SK-N-SH (cell line): ENCODE measurements at regions not wholly inside any gene's neighbourhood (a gene's known extent, or its start where the extent isn't known, plus 50 kb on each side); places are given as distances from the start of the nearest gene placed in this dataset.

Source experiments
- CTCF ChIA-PET: fragments of 300-600, 350-600 bp; formaldehyde crosslinking; extraction: SDS; loops from one replicate; lab custom pipeline; 2021; lab: Yijun Ruan, JAX
- POLR2A ChIA-PET: fragments of 350-600 bp; sonication (Branson Sonifier 250); formaldehyde crosslinking; extraction: SDS; loops from one replicate; lab custom pipeline; 2020; ENCODE audit warnings: antibody characterized with exemption, inconsistent platforms; lab: Yijun Ruan, JAX
- DNase-seq: peaks from one replicate; pipeline ENCODE4 v3.0.0; 2012
- H2AFZ ChIP-seq: fragments of 200-600 bp; sonication (generic); 2 replicates; pipeline ENCODE4 v1.8.1; 2016; ENCODE audit warnings: antibody characterized with exemption, mild to moderate bottlenecking, low read depth
- H3F3A ChIP-seq: fragments of 200-600 bp; sonication (generic); replicated peaks from 2 replicates; pipeline ENCODE3; 2016; ENCODE audit warnings: antibody characterized with exemption, mild to moderate bottlenecking; ENCODE audit not compliant: insufficient read depth
- H3K27ac ChIP-seq, 2 experiments: fragments of 200-500 bp in 1 of 2; fragments of 200-600 bp in 1 of 2; sonication (Bioruptor generic) in 1 of 2; sonication (generic), shearing (Covaris generic) in 1 of 2; 2 replicates each; pipeline versions ENCODE4 v1.5.1 to v1.6.1; 2014 to 2016; ENCODE audit warnings: low read depth in 2 of 2, inconsistent platforms in 1 of 2, low read length in 1 of 2, mild to moderate bottlenecking in 1 of 2, mixed read lengths in 1 of 2
- H3K27me3 ChIP-seq: fragments of 200-600 bp; sonication (generic), shearing (Covaris generic); 2 replicates; pipeline ENCODE4 v1.6.1; 2016; ENCODE audit warnings: mixed run types; ENCODE audit not compliant: insufficient read depth
- H3K36me3 ChIP-seq, 2 experiments: fragments of 200-500 bp in 1 of 2; fragments of 200-600 bp in 1 of 2; sonication (Bioruptor generic) in 1 of 2; sonication (generic) in 1 of 2; replicated peaks in 1 of 2; 2 replicates each; pipeline versions ENCODE3 to v1.5.1; 2014 to 2016; ENCODE audit warnings: low read length in 1 of 2, mild to moderate bottlenecking in 1 of 2; ENCODE audit not compliant: insufficient read depth in 2 of 2, control insufficient read depth in 1 of 2
- H3K4me1 ChIP-seq, 2 experiments: fragments of 200-500 bp in 1 of 2; fragments of 200-600 bp in 1 of 2; sonication (Bioruptor generic) in 1 of 2; sonication (generic), shearing (Covaris generic) in 1 of 2; 2 replicates each; pipeline versions ENCODE4 v1.5.1 to v1.6.1; 2014 to 2016; ENCODE audit warnings: low read depth in 1 of 2, low read length in 1 of 2, mixed run types in 1 of 2; ENCODE audit not compliant: insufficient read depth in 2 of 2, control insufficient read depth in 1 of 2
- H3K4me2 ChIP-seq: fragments of 200-600 bp; sonication (generic), shearing (Covaris generic); 2 replicates; pipeline ENCODE4 v1.6.1; 2017; ENCODE audit warnings: mixed run types
- H3K4me3 ChIP-seq, 2 experiments: fragments of 200-500 bp in 1 of 2; fragments of 200-600 bp in 1 of 2; sonication (Bioruptor generic) in 1 of 2; sonication (generic), shearing (Covaris generic) in 1 of 2; 2 replicates each; pipeline versions ENCODE4 v1.5.1 to v1.8.1; 2014 to 2016; ENCODE audit warnings: low read depth in 2 of 2, inconsistent platforms in 1 of 2, low read length in 1 of 2, mild to moderate bottlenecking in 1 of 2, mixed read lengths in 1 of 2, moderate library complexity in 1 of 2
- H3K79me2 ChIP-seq: fragments of 200-600 bp; sonication (generic); 2 replicates; pipeline ENCODE4 v1.8.1; 2017; ENCODE audit warnings: mild to moderate bottlenecking; ENCODE audit not compliant: insufficient read depth
- H3K9ac ChIP-seq: fragments of 200-600 bp; sonication (generic); 2 replicates; pipeline ENCODE4 v1.6.1; 2017; ENCODE audit warnings: mixed run types
- H3K9me2 ChIP-seq: fragments of 200-600 bp; sonication (generic); 2 replicates; pipeline ENCODE4 v1.6.1; 2017; ENCODE audit warnings: mixed run types
- H3K9me3 ChIP-seq: fragments of 200-600 bp; sonication (generic); 2 replicates; pipeline ENCODE4 v1.6.1; 2017; ENCODE audit warnings: mixed run types, mild to moderate bottlenecking, moderate library complexity
- H4K20me1 ChIP-seq: fragments of 200-600 bp; sonication (generic); 2 replicates; pipeline ENCODE4 v1.6.1; 2017; ENCODE audit warnings: mild to moderate bottlenecking, mixed run types; ENCODE audit not compliant: insufficient read depth
- CHD2 ChIP-seq: fragments of 150-350 bp; IDR thresholded peaks from 2 replicates; pipeline ENCODE4 v1.6.1; 2018; ENCODE audit warnings: low read length; ENCODE audit not compliant: partially characterized antibody
- CTCF ChIP-seq: fragments of 200-600 bp; sonication (generic); IDR thresholded peaks from 2 replicates; pipeline ENCODE4 v1.6.1; 2017; ENCODE audit warnings: antibody characterized with exemption, mild to moderate bottlenecking, moderate library complexity
- ELF1 ChIP-seq: IDR thresholded peaks from 2 replicates; pipeline ENCODE4 v1.4.0; 2012
- EP300 ChIP-seq, 2 experiments: IDR thresholded peaks; 2 replicates each; pipeline versions ENCODE4 v1.4.0 to v1.6.1; 2012; ENCODE audit warnings: borderline replicate concordance in 1 of 2, low read depth in 1 of 2, low read length in 1 of 2
- FOSL2 ChIP-seq: IDR thresholded peaks from 2 replicates; pipeline ENCODE4 v1.4.0; 2012; ENCODE audit warnings: low read depth, mild to moderate bottlenecking, moderate library complexity, borderline replicate concordance
- IRF3 ChIP-seq: fragments of 150-350 bp; IDR thresholded peaks from 2 replicates; pipeline ENCODE4 v1.6.1; 2016; ENCODE audit warnings: mild to moderate bottlenecking, low read depth, low read length
- MXI1 ChIP-seq: IDR thresholded peaks from 2 replicates; pipeline ENCODE4 v1.6.1; 2012; ENCODE audit warnings: mild to moderate bottlenecking, low read depth, low read length, improper control_type of control experiment
- NFIC ChIP-seq: IDR thresholded peaks from 2 replicates; pipeline ENCODE4 v1.4.0; 2012; ENCODE audit warnings: borderline replicate concordance
- NRF1 ChIP-seq: IDR thresholded peaks from 2 replicates; pipeline ENCODE4 v1.6.1; 2012; ENCODE audit warnings: low read depth, mild to moderate bottlenecking, low read length
- RCOR1 ChIP-seq: fragments of 150-350 bp; IDR thresholded peaks from 2 replicates; pipeline ENCODE4 v1.6.1; 2017; ENCODE audit warnings: antibody characterized with exemption, low read length
- SIN3A ChIP-seq: IDR thresholded peaks from 2 replicates; pipeline ENCODE4 v1.6.1; 2012; ENCODE audit warnings: low read depth, mild to moderate bottlenecking, low read length, moderate library complexity, borderline replicate concordance
- SMC3 ChIP-seq: IDR thresholded peaks from 2 replicates; pipeline ENCODE4 v1.6.1; 2012; ENCODE audit warnings: low read depth, low read length, improper control_type of control experiment
- TAF1 ChIP-seq: IDR thresholded peaks from 2 replicates; pipeline ENCODE4 v1.6.1; 2012; ENCODE audit warnings: low read depth, mild to moderate bottlenecking, low read length, moderate library complexity, borderline replicate concordance
- TCF12 ChIP-seq: IDR thresholded peaks from 2 replicates; pipeline ENCODE4 v1.4.0; 2012
- TEAD4 ChIP-seq: IDR thresholded peaks from 2 replicates; pipeline ENCODE4 v1.4.0; 2012; ENCODE audit warnings: mild to moderate bottlenecking, borderline replicate concordance; ENCODE audit not compliant: insufficient read depth
- USF1 ChIP-seq: IDR thresholded peaks from 2 replicates; pipeline ENCODE4 v1.4.0; 2012; ENCODE audit warnings: low read depth, borderline replicate concordance
- YY1 ChIP-seq: IDR thresholded peaks from 2 replicates; pipeline ENCODE4 v1.4.0; 2012; ENCODE audit warnings: low read depth, mild to moderate bottlenecking
- ZBTB33 ChIP-seq: IDR thresholded peaks from 2 replicates; pipeline ENCODE4 v1.4.0; 2012; ENCODE audit warnings: low read depth, borderline replicate concordance
- WGBS: methylation state at CpG from one replicate; pipeline ENCODE4 v1.1.6; 2017; ENCODE audit warnings: low lambda C conversion rate; 5-methylcytosine and 5-hydroxymethylcytosine counted together

GRCh38 chr10:107933076-107933475, 768.6 kb upstream of the SORCS1 start:
- ChIA-PET CTCF (interaction anchor here (1.5 kb wide), 1 partner anchor 13 kb away, joined by 5 read pairs; no protein-coding TSS in a partner anchor), POLR2A (no interaction called here)
- Histone ChIP-seq H3K9ac (no peak overlapping the region), H3K27ac (no peak overlapping the region), H3F3A (no peaks in the 10 kb centered on the region), H3K9me2 (no peaks in the 10 kb centered on the region), H2AFZ (no peak overlapping the region), H3K27me3 (no peaks in the 10 kb centered on the region), H3K79me2 (no peaks in the 10 kb centered on the region), H3K36me3 (no peaks in the 10 kb centered on the region), H3K4me2 (no peak overlapping the region), H3K9me3 (no peaks in the 10 kb centered on the region), H4K20me1 (no peaks in the 10 kb centered on the region), H3K4me3 (no peak overlapping the region), H3K4me1 (no peaks in the 10 kb centered on the region)
- TF ChIP-seq TCF12, result no peak
- TF ChIP-seq YY1, result no peak
- TF ChIP-seq ELF1, result no peak
- 61% methylated on average over 2 of the region's 2 CpGs for WGBS
- no peak for DNase-seq

- no peak overlapping the region for H3K9ac ChIP-seq
- TF ChIP-seq RCOR1 (no peak), TCF12 (no peak), TEAD4 (no peak), ZBTB33 (no peak), EP300 (IDR thresholded peaks at IDR 0.05; ENCODE audit: borderline replicate concordance in 1 of 2, low read depth in 1 of 2, low read length in 1 of 2) (no peak), SIN3A (no peak), CTCF (no peak), ELF1 (no peak), USF1 (no peak), CHD2 (no peak), NRF1 (no peak), NFIC (no peak), IRF3 (no peak), FOSL2 (no peak), SMC3 (no peak), MXI1 (no peak), TAF1 (no peak)
- H3K36me3 ChIP-seq, result no peaks in the 10 kb centered on the region
- no peaks in the 10 kb centered on the region for H3K27me3 ChIP-seq
- H3K9me3 ChIP-seq, result no peaks in the 10 kb centered on the region
- H3K4me1 ChIP-seq, result no peaks in the 10 kb centered on the region
- 21% methylated on average over 1 of the region's 1 CpG for WGBS
- no peak overlapping the region for H3K4me3 ChIP-seq
- H3K27ac ChIP-seq, result no peak overlapping the region
- H3F3A ChIP-seq, result no peaks in the 10 kb centered on the region
- no peak overlapping the region for H3K4me2 ChIP-seq
- H3K79me2 ChIP-seq, result no peaks in the 10 kb centered on the region
- POLR2A ChIA-PET, result no interaction called here
- H3K9me2 ChIP-seq, result no peaks in the 10 kb centered on the region
- CTCF ChIA-PET, result no interaction called here
- no peaks in the 10 kb centered on the region for H4K20me1 ChIP-seq
- no peak overlapping the region for H2AFZ ChIP-seq
- no peak for DNase-seq
Measured at GRCh38 chr10:107931808-107932207, 767.3 kb upstream of the SORCS1 start.
